Ecto neural progenitor cell (in vitro differentiated cells): ENCODE measurements at regions not wholly inside any gene's neighbourhood (a gene's known extent, or its start where the extent isn't known, plus 50 kb on each side); places are given as distances from the start of the nearest gene placed in this dataset.
"Not testable (repeated sequence)": the region's sequence is repeated elsewhere in the genome, so short reads cannot be mapped to it uniquely, and the experiment has no call there.

Source experiments
- DNase-seq: peaks from one replicate; pipeline ENCODE4 v3.0.0-alpha.2; 2018; ENCODE audit warnings: low spot score

DNA sequence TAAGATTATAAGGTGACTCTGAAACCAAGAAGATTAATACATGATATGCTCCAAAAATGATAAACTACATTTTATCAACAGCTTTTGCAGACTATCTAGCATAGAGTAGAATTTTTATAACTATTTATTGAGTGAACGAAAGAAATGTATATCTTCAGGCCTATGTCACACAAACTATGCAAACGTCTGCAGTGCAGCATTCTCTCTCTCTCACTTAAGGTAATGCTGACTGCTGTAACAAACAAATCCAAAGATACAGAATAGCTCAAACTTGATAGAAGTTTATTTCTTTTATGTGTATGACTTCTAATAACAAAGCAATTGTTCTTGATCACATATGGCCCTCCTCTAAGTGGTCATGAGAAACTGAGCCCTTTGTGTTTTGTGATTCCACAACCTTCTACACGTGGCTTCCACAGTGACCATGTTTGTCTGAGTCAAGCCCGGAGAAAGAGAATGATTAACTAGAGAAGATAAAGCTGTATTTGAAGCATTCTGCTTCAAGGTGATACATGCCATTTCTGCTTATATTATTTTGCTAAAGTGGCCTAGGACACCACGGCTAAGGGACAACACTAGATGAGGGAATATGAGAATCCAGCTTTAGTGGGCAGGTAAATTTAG, 1352.7 kb upstream of the TMEM132C start:
- DNase-seq = no peak

DNA sequence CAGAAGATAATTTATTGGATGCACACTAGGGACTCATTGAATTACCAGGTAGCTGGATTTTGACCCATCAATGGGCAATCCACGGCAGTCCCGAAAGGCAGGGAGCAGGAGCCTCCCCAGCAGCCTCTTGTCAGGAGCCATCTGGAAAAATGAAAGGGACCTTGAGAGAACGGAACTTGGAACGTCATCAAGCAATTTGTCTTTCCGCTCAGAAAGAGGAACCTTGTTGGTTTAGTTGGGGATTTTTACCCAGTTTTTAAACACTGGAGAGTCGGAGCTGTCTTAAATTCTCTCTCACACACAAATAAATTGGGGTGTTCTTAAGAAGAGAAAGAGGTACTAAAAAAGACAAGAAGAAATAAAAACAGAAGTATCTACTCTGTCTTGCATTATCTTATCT, 1351.7 kb upstream of the TMEM132C start:
- DNase-seq = no peak

DNA sequence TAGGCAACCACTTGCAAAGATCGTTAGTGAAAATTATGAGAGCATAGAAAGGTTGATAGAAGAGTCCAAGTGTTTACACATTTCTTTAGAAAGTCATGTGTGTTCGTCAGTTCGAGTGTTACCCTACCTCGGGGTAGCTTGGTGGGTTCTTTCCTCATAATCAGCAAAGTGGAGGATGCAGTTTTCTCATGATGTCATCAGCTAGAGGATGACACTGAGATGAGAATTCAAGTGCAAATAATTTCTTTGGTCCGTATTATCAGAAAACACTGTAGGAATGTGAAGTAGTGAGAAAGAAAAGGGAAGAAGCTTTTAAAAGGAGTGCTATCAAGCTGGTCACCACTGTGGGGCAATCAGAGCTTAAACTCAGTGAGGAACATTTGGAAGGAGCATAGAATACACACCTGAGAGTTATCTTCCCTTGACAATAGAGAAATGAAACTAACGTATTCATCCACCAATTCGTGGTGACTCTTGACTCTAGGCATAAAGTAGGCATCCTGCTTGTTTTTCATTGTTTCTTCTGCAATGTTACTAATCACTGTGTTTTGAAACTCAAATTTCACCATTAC, 1340.9 kb upstream of the TMEM132C start:
- DNase-seq = no peak

DNA sequence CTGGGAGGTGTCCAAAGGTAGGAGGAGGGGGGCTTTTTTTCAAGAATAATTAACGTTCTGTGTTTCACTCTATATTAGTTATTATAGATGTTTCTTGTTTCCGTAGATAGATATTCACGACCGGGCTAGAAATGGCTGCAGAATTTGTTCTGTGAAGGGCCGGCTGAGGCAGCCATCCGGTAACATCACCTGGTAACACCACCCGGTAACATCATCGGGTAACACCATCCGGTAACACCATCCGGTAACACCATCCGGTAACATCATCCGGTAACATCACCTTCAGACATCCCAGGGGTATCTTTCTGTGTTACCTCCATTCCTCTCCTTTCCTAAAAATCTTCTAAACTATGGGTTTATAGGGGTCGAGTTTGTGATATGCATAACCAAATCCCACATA, 1336.7 kb upstream of the TMEM132C start:
- no peak for DNase-seq

DNA sequence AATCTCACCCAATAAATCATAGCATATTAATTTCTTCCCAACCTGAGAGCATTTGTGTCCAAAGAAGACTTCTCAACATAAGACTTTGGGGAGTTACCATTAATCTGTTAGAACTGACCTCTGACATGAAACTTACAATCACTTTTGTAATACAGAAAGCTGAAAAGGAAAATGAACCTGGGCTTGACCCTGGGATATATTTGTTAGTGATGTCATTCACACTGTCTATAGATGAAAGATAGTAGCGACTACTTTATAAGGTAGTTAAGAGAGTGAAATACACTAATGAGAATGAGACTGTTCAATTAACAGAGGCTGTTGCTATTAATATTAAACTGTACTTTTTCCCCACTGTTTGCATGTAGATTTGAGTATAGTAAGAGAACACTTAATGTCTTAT, 1334.8 kb upstream of the TMEM132C start:
- no peak for DNase-seq

DNA sequence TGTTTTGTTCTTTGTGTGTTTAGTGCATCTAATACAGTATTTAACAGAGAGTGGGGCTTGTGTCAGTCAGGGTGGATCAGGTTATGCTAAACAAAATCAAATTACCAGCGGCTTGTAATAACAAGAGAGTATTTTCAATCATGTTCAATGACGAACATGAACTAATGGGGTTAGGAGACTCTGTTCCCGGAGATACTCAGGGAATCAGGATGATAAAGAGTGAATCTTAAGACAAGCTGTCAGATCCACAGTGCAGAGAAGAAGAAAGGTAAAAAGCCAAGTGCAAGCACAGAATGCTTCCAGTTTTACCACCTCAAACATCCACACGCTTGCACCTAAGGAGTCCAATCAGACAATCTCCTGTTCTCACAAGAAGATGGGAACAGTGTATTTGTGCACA, 1331.5 kb upstream of the TMEM132C start:
- no peak for DNase-seq

DNA sequence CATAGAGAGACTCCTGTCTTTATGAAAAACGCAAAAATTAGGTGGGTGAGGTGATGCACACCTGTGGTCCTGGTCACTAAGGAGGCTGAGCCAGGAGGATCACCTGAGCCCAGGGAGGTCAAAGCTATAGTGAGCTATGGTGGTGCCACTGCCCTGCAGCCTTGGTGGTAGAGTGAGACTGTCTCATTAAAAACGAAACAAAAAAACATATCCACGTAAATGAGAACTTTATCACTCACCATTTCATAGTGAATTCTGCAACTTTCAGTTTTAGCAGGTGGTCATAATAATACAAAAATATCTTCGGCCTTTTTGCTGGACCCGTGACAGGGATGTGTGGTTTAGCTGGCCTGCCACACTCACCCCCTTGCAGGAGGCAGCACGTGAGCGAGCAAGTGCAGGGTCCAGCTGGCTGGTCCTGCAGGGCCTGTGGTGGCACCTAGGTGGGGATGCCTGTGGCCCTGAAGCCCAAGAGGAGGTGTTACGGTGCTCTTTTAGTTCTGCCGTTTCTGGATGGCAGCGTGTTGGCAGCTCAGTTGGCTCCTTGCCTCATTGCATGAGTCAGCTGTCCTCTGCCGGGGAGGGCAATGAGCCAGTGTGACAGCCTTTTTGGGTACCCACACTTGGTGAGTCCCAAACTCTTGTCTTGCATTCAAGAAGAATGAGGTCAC, 1330.7 kb upstream of the TMEM132C start:
- DNase-seq = no peak

DNA sequence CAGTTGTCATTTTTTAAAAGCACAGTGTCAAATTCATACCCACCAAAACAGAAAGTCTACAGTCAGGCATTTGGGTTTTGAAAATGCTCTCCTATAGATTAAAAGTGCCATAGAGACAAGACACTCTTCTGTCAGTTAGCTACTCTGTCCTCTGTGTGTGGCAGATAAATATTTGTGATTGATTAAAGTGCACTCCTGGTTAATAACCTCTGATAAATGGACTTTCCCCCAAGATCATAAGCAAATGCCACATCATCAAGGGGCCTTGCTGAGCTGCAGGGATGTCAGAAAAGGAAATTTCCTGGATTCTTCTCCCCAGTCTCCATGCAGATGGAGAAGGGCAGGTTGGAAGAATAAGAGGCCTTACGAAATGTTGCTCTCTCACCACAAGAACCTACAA, 1329.5 kb upstream of the TMEM132C start:
- no peak for DNase-seq

DNA sequence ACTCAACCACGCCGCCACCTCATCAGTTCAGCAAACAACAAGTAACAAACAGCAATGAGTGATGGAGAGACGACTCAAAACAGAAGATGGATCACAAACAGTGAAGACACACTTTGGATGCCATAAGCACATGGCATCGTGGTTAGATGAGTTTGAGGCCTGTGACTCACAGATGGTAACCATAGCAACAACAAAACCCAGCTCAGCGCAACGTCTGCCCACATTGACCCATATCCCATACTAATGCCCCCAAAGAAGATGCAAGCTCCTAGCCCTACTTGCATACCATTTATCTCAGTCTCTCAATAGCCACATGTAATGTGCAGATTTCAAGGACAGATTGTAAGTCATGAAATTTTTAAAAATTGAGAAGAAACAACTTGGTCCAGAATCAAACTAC, 1322.3 kb upstream of the TMEM132C start:
- no peak for DNase-seq

DNA sequence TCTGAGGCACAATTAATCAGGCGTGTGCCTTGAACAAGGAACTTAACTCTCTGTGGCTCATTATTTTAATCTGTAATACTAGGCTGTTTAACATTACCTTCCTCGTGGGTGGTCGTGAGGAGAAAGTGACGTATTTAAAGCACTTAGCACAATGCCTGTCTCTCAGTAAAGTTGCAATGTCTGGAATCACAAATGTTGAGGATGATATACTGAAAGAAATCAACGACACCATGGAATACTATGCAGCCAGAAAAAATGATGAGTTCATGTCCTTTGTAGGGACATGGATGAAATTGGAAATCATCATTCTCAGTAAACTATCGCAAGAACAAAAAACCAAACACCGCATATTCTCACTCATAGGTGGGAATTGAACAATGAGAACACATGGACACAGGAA, 1320.0 kb upstream of the TMEM132C start:
- DNase-seq = not testable (repeated sequence)

DNA sequence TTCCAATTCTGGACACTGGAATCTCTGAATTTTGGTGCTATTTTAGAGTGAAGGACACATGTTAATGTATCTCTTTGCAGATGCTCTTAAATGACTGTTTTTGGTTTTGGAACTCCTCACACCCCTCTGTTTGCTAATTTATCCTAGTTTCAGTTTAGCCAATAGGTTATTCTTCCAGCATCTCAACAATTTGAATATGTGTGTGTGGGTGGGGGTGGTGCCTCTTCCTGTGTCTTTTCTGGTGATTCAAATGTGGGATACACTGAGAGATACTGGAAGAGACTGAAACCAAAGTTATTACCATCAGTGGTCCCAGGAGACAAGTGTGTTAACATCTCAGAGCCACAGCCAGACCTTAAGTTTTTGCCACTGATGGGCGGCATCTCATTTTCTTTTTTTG, 1317.4 kb upstream of the TMEM132C start:
- DNase-seq = no peak

DNA sequence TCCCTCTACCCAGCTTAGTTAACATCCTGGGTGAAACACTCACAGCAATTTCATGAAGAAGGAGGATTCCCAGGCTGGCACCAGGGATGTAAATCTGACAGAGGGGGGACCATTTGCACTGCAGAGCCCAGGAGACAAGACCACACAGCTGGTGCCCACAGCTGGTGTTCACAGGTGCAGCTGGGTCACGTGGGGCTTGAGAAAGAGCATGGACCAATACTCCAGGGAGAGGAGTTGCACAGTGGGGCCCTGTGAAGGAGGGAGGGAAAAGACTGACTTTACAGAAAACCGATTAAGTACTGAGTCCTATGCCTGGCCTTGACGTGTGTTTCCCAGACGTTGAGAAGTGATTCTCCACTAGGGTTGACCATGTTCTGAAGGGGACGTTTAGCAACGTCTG, 1316.7 kb upstream of the TMEM132C start:
- no peak for DNase-seq

DNA sequence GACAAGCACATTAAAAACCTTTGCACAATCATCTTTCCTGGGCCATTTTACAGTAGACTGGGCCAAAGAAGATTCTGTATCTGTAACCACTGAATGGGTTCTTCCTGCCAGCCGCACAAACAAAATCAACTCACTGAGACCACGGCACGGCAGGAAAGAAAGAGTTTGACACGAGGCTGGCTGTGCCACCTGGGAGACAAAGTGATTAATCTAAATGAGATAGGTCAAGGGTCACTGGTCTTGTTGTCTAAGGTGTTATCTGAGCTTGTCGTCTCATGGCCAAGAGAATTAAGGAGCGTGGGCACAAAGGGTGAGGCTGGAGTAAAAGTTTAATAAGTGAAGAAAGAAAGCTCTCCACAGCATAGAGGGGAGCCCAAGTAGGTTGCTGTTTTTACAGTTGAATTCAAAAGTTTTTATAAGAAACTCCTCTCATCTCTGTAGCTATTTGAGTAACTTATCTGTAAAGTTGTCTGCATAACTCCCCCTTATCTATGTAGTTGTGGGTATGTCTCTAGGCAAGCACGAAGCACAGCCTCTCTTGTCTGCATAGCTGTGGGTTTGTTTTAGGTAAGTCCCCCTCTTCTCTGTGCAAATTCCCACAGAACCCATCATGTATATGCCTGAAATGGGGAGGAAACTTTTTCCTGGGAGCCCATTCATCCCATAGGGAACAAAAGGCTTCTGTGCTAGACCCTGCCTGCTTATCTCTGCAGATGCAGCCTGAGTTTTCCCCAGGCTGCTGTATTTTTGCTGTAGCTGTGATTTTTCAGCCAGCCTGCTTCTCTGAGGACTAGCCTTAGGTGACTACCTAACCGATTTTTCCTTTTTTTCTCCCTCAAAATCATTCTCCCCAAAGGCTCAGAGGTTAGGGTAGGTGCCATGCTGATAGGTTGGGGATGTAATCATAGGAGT, 1314.6 kb upstream of the TMEM132C start:
- no peak for DNase-seq

DNA sequence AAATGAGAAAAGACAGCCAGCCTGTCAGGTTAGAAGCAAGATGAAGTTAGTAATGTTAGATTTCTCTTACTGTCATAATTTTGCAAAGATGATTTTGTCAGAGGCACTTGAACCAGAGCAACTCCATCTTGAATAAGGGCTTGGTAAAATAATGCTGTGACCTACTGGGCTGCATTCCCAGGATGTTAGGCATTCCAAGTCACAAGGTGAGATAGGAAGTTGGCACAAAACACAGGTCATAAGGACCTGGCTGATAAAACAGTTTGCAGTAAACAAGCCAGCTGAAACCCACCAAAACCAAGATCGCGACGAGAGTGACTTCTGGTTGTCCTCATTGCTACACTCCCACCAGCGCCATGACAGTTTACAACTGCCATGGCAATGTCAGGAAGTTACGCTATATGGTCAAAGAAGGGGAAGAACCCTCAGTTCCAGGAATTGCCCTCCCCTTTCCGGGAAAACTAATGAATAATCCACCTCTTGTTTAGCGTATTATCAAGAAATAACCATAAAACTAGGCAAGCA, 1313.5 kb upstream of the TMEM132C start:
- DNase-seq = no peak

DNA sequence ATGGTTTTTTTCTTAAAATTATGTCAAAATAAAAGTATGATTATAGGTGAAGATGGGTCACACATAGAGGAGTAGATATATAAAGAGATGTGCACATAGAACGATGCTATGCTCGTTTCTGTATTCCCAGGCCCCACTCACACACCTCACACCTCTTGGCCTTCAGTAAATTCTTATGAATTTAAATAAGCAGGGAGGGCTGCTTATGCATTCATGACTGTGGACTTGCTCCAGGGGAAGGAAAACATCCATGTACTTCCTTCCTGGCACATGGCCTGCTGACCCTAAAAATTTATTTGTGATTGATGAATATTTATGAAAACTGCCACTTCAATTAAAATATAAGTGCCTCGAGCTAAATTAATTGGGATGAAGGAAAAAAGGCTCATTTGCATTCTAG, 1306.7 kb upstream of the TMEM132C start:
- DNase-seq = no peak

DNA sequence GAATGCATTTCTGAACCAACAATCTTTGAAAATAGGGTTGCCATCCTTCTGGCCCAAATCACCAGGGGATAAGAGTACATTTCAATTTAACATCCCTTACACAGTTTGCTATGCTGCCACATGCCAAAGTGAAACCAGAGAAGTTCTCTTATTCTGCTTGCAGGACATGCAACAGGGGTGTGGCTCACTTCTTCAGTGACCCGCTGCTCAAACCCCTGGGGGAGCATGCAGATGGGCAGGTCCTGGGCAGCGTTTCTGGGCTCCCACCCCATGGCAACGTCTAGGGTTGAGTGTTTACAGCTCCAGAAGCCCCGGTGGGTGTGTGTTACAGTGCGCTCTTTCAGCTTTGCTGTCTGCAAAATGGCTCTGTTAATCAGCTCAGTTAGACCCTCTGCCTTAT, 1306.3 kb upstream of the TMEM132C start:
- no peak for DNase-seq

DNA sequence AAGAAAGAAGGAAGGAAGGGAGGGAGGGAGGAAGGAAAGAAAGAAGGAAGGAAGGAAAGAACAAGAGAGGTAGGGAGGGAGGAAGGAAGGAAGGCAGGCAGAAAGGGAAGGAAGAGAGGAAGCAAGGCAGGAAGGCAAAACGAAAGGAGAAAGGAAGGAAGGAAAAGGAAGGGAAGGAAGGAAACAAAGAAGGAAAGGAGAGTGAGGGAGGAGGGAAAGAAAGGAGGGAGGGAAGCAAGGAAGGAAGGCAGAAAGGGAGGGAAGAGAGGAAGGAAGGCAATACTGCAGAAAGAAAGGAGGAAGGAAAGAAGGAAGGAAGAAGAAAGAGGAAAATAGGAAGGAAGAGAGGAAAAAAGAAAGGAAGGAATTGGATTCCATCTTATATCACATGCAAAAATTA, 1303.1 kb upstream of the TMEM132C start:
- DNase-seq = no peak

DNA sequence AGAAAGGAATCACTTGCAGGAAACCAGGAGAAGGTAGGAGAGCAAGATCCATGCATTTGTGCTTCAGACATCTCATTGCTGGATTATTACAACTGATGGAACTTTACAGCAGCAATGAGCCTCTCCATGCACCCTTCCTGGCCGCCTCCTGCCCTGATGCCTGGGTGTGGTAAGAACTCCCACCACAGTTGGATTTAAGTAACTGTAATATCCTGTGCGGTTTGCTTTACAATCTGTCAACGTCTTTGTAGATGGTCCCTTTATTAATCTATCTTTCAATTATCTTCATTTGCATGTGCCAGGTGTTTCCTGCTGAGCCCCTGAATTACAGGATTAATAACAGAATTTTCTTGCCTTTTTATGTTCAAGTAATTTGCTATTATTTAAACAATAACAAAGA, 1300.5 kb upstream of the TMEM132C start:
- no peak for DNase-seq

DNA sequence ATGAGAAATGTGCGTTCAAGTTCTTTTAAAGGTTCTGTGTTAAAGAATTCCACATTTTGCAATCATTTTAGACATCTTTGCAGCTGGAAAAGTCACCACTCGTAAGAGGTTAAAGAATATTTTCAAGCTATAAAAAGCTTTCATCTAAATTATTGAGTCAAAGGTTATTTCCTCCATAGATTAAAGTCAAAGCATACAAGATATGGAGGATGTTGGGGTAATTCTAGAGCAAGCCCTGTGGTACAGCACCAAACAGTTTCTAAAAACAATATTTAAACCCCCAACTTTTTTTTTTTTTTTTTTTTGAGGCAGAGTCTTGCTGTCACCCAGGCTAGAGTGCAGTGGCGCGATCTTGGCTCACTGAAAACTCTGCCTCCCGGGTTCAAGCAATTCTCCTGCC, 1299.8 kb upstream of the TMEM132C start:
- no peak for DNase-seq

DNA sequence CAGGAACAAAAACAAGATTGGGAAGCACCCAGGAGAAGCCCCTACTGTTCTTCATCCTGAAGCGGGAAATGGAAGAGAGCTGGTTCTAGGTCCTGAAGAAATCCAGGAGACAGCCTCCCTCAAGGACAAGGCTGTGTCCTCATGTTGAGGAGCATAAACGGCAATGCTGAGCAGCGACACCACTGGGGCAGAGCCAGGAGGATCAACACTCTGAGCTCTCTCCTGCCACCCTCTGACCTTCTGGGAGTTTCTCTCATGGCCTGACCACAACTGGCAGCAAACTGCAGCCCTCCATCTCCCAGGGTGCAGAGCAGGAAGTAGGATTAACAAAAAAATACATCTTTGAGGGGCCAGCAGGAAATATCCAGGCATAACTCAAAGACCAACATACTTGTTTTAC, 1292.2 kb upstream of the TMEM132C start:
- no peak for DNase-seq

DNA sequence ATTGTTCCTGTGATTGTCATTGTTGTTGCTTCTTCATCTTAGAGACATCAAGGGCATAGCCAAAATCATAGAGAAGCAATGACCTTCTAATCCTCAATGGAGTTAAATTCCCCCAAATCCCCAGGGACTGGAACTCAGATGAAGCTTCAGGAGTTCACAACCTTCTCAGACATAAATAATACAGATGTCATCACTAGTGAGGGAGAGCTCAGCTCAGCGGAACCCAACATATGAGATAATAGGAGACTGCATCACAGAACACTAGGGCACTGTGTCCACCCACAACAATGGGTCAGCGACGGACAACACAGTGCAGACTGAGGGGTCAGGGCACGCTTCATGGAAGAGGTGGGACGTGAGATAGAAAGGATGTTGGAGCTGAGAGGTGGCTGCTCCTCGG, 1290.4 kb upstream of the TMEM132C start:
- no peak for DNase-seq

DNA sequence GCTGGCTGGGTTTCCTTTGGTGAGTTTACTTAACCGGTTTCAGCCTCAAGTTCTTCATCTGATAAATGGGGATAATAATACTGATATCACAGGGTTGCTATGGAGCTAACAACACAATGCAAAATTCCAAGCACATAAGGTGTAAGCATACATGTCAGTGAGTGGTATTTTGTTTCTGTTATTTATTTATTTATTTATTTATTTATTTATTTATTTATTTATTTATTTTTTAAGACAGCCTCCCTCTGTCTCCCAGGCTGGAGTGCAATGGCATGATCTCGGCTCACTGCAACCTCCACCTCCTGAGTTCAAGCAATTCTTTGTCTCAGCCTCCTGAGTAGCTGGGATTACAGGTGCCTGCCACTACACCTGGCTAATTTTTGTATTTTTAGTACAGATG, 1287.4 kb upstream of the TMEM132C start:
- not testable (repeated sequence) for DNase-seq

DNA sequence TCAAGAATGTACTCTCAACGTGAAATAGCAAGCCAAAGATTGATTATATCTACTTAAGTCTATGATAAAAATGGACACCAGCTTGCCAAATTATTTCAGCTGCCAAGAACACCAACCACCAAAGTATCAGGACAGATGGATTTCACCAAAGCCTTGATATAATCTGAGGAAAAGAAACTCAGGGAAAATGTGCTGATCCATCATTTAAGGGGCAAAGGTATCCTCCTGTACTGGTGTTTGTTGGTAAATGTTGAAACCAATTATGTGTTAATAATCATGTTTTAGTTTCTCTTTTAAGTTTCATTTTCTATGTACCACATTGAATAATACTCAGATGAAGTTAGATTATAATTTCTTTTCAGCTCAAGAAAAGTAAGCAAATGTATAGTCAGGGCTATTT, 1284.3 kb upstream of the TMEM132C start:
- no peak for DNase-seq
